Sigmoid colon (tissue), 4 donors: ENCODE measurements at regions not wholly inside any gene's neighbourhood (a gene's known extent, or its start where the extent isn't known, plus 50 kb on each side); places are given as distances from the start of the nearest gene placed in this dataset.
"Not testable (repeated sequence)": the region's sequence is repeated elsewhere in the genome, so short reads cannot be mapped to it uniquely, and the experiment has no call there.

Experiments used
- CTCF ChIP-seq, 4 experiments: fragments of 450-650 bp in 3 of 4; fragments of 200-600 bp in 1 of 4; IDR thresholded peaks; one replicate each; pipeline ENCODE4 v1.5.1; 2016 to 2019; ENCODE audit warnings: antibody characterized with exemption in 4 of 4, mild to moderate bottlenecking in 3 of 4, moderate library complexity in 2 of 4
- POLR2A ChIP-seq, 2 donors: fragments of 450-650 bp; IDR thresholded peaks; one replicate each; pipeline ENCODE4 v1.6.1; 2016; ENCODE audit warnings: antibody characterized with exemption in 2 of 2, mild to moderate bottlenecking in 2 of 2, moderate library complexity in 2 of 2
- POLR2AphosphoS5 ChIP-seq, 4 donors: sonication (generic); formaldehyde crosslinking; IDR thresholded peaks; one replicate each; pipeline ENCODE4 v1.6.1; 2017; ENCODE audit warnings: antibody characterized with exemption in 4 of 4

- not testable (repeated sequence) for TF ChIP-seq CTCF, POLR2AphosphoS5, POLR2A (IDR thresholded peaks at IDR 0.05)
Measured at GRCh38 chr13:27350825-27351224, 73.6 kb upstream of the GTF3A start.
